Neural progenitor cell (in vitro differentiated cells): ENCODE measurements at regions not wholly inside any gene's neighbourhood (a gene's known extent, or its start where the extent isn't known, plus 50 kb on each side); places are given as distances from the start of the nearest gene placed in this dataset.

Experiments used
- EZH2 ChIP-seq: fragments of 200-600 bp; sonication (generic); IDR thresholded peaks from 2 replicates; pipeline ENCODE4 v1.6.1; 2017; ENCODE audit warnings: antibody characterized with exemption, mild to moderate bottlenecking, moderate library complexity
- TF ChIP-seq, protein P1 (sequence below): fragments of 200-600 bp; sonication (generic); IDR thresholded peaks from 2 replicates; pipeline ENCODE4 v1.5.1; 2017; ENCODE audit warnings: antibody characterized with exemption, mild to moderate bottlenecking

DNA sequence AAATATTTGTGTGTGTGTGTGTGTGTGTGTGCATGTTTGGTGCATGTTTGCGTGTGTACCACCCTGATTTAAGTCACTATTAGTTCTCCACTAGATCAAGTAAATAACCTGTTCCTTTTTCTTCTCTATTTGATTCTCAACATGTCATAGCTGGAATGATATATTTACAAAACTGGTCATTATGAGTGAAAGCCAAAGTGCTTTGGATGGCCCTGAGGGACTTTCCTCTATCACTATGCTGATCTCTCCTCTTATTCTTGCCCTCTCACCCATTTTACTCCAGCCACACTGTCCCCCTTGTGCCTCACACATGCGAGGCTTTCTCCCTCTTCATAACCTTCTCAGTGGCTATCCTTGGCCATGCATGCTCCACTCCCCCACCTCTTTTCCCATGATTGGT lies 144.6 kb upstream of the NMUR2 start:
- TF ChIP-seq, protein P1, sequence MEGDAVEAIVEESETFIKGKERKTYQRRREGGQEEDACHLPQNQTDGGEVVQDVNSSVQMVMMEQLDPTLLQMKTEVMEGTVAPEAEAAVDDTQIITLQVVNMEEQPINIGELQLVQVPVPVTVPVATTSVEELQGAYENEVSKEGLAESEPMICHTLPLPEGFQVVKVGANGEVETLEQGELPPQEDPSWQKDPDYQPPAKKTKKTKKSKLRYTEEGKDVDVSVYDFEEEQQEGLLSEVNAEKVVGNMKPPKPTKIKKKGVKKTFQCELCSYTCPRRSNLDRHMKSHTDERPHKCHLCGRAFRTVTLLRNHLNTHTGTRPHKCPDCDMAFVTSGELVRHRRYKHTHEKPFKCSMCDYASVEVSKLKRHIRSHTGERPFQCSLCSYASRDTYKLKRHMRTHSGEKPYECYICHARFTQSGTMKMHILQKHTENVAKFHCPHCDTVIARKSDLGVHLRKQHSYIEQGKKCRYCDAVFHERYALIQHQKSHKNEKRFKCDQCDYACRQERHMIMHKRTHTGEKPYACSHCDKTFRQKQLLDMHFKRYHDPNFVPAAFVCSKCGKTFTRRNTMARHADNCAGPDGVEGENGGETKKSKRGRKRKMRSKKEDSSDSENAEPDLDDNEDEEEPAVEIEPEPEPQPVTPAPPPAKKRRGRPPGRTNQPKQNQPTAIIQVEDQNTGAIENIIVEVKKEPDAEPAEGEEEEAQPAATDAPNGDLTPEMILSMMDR = no peak
- no peak for TF ChIP-seq EZH2
